HK-2 (cell line): ENCODE measurements at regions not wholly inside any gene's neighbourhood (a gene's known extent, or its start where the extent isn't known, plus 50 kb on each side); places are given as distances from the start of the nearest gene placed in this dataset.
"Not testable (repeated sequence)": the region's sequence is repeated elsewhere in the genome, so short reads cannot be mapped to it uniquely, and the experiment has no call there.

Source experiments
- DNase-seq: peaks from one replicate; pipeline ENCODE4 v3.0.0-alpha.2; 2018; ENCODE audit not compliant: unreplicated experiment

DNA sequence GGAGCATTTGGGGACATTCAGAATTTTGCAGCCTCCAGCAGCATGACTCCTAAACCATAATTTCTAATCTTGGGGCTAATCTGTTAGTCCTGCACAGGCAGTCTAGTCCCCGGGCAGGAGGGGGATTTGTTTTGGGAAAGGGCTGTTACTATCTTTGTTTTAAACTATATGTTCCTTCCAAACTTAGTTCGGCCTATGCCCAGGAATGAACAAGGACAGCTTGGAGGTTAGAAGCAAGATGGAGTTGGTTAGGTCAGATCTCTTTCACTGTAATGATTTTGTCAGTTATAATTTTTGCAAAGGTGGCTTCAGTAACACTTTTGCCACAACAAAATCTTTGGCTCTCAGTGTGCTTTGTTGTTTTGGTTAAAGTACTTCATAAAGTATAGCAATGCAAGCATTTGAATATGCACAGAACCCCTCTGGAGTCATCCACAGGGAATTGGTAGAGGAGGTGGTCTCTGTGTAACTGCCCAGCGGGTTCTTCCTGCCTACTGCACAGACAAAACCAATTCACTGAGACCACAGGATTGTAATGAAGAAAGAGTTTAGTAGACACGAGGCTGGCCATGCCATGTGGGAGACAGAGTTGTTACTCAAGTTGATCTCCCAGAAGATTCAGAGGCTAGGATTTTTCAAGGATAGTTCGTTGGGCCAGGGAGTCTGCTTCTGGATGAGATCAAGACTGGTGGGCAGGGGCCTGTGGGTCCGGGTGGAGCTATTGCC is 224.1 kb upstream of the MYLIP start:
- DNase-seq: no peak

DNA sequence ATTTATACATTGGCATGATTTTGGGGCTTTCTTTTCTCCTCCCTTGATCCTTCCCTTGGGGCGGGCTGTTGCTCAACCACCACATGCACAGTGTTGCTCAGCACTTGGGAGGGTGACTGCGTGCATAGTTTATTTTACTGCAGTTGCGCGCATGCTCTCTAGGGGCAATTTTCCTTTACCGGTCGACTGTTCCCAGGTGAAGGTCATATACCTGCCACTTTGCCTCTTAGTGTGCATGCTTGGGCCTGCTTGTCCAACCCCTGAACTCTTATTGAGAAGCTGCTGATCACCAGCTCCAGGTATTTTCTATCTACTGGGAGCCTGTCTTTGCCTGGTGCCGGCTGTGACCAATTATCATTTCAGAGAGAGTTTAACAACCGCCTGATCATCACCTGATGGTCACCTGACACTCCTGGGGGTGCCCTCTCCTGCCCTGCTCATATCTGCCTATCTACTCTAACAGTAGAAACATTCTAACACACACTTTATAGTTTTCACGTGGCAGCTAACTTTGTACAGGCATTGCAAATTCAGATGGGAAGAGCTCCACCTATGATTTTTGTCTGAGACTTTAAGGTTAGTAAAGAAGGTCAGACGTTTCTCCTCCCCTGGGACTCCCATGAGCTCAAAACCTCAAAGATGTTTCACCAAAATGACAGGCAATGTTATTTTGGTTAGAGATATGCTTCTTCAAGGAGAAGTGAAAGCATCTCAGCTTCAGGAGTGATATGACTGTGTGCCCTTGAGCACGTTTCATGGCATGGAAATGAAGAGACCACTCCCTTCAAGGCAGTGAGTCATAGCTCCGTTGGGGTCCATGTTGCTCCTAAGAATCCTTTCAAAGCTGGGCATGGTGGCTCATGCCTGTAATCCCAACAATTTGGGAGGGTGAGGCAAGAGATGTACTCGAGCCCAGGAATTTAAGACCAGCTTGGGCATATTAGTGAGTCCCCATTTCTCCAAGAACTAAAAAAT is 227.5 kb upstream of the MYLIP start:
- DNase-seq: no peak

DNA sequence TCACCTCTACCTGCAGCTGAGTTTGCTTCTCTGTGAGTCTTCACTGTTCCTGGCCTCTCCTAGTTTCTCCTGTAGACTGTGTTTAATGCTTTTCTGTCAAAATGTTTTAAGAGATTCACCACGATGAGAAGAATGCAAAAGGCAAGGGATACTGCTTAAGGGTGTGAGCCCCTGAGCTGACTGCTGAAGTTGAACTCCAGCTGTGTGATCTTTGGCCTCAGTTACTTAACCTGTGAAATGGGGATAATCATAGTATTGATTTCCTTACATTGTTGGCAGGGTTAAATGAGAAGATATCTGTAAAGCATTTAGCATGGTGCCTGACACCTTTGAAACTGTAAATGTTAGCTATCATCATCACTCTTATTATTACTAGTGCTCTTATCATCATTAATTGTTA is 230.2 kb upstream of the MYLIP start:
- no peak for DNase-seq

DNA sequence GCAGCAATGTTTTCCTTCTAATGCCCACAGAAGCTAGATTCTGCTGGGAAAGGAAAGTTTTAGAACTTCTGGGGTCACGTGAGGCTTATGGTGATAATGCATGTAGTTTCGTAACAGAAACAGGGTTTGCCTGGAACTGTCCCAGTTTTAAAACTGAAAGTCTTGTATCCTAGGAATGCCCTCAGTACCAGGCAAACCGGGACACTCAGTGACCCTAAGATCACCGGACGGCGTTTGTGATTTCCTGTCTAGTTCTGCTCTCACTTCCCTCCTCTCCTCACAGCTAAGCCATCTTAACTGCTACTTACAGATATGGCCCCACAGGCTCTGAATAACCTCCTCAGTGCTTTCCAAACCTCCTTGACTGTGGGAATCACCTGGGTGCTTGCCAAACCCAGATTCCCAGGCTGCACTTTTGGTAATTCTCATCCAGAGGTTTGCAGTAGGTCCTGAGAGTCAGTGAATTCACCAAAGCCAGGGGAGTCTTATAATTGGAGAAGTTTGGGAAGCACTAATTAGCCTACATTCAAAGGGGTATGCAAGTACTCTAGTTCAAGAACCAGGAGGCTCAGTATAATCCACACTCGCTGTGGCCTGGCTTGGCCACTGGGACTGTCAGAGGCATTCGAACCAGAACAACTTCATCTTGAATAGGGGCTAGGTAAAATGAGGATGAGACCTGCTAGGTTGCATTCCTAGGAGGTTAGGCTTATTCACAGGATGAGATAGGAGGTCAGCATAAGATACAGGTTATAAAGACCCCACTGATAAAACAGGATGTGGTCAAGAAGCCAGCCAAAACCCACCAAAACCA is 231.6 kb upstream of the MYLIP start:
- no peak for DNase-seq

DNA sequence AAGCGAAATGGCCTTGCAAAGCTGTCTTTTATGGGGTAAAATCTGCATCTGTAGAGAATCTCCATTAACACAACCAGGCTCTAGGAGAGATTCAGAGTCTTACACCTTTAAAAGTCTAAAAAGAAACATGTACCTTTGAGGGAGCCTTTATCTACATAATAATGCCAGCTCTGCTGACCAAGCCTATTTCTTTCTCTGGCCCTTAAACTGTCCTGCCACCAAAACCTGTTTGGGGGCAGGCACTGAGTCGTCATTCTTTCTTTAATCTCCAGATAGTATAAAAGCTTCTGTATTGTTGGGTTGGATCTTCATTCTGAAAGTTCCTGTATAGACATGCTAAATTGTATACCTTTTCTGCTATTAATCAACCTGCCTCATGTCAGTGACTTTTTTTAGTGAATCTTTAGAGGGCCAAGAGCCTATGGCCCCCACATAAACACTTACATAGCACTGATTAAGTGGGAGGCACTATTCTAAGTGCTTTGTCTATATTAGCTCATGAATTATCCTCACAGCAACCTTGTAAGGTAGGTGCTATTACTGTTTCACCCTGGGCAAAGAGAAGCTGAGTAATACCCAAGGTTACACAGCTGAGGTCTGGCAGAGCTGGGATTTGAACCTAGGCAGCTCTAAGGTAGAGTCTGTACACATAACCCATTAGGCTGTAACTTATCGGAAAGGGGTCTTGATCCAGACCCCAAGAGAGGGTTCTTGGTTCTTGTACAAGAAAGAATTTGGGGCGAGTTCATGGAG is 232.3 kb upstream of the DTNBP1 start:
- no peak for DNase-seq

DNA sequence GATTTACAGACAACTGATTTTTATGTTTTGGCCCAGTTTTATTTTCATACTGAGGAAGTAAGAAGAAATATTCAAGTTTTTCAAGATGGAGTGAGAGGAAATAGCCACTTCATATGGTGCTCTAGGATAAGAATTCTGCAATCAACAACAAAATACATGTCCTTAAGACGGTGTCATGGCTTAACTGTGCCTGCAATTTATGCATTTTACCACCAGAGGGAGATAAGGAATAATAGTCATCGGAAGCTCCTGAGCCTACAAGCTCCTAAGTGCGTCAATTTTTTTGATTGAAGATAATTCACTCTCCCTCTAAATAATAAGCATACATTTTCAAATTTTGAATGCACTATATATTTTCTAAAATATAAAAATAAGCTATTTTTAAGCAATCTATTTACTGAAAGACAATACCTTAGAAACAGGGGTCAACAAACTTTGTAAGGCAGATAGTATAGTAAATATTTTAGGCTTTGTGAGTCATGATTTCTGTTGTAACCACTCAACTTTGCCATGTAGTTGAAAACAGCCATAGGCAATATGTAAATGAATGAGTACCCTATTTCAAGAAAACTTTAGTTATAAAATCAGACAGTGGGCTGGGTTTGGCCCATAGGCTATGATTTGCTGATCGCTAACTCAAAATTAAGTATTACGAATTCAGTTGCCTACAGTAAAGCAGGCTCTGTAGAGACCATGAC is 230.9 kb upstream of the DTNBP1 start:
- no peak for DNase-seq

DNA sequence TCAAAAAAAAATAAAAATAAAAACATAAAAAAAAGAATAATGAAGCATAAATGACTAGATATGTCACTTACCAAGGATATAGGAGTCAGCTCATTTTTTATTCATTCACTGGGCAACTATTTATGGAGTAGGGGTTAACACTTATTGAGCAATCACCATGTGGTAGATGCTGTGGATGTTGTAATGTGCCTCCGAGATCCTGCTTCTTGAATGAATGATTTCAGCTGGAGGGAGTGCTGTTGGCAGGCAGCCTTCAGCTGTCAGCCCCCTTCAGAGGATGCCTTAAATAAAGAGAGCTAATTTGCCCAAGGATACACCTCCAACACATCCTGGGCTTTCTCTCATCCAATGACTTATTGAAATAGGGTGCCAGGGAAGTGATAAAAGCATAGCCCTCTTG is 229.5 kb upstream of the DTNBP1 start:
- DNase-seq: no peak

DNA sequence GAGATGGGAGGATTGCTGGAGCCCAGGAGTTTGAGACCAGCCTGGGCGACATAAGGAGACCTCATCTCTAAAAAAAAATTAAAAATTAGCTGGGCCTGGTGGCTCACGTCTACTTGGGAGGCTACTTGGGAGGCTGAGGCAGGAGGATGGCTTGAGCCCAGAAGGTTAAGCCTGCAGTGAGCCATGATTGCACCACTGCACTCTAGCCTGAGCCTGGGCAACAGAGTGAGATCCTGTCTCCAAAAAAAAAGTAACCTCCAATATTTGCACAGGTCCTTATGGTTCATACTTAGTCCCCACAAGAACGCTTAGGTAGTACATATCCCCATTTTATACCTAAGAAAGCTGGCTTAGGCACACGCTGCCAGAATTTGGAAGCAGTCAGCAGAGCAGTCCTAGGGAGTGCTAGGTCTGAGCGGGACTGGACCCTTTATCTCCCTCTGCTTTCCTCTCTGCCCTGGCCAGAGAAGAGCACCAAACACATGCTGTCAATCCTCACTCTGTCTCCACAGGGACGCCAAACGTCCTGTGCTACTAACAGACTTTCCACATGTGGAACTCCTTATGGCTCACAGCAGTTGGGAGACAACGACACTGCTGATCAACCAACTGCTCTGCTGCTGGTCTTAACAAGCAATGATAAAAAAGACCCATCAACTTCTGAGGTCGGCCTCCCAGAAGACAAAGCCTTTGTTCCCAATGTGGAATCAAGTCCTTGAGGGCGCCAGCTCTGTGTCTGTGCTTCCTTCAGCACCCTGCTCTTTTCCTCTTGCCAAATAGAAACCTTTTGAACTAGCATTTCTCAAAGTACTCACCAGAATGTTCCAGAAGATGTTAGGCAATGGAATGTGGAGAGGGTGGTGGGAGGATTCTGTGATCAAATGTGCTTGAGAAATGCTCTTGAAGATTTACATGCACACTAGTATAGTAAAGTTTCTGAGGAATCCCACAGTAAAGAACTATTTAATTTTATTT is 226.3 kb upstream of the DTNBP1 start:
- no peak for DNase-seq

DNA sequence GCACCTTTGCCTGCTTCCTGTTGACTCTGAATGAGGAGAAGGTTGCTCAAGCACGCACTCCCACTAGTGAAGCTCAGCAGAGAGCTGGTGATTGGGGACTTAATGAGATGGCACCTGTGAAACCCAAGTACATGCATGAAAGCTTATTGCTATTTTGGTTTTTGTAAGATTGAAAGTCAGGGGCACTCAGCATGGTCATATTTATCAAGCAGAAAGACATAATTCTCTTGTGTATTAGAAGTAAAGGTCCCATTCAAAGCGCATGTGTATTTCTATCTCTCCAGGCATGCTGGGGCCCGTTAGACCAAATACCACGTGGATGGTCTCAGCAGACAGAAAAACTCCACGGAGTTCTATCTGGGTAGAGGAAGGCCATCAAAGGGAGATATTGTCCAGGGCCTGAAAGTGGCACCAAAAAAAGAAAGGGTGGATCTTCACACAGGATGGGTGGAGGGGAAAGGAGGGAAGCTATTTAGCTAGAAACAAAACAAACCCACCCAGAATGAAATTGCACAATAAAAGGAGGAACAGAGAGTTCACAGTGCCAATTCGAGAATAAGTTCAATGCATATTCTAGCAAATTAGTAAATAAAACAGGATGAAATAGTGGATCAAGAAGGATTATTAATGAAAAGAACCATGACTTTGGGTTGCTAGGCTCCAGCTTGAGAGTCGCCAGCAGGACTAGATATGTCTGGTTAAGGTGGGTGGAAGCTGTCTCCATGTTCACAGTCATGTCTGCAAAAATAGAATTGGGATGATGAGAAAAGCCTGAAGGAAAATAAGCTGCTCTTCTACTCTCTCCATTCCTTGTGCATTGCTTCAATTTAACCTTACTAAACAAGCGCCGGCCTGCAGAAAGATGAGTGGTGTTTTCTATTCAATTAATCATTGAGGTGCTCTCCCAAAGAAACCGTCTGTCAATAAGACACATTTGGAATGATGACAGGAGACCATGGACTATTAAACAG is 224.9 kb upstream of the DTNBP1 start:
- no peak for DNase-seq

DNA sequence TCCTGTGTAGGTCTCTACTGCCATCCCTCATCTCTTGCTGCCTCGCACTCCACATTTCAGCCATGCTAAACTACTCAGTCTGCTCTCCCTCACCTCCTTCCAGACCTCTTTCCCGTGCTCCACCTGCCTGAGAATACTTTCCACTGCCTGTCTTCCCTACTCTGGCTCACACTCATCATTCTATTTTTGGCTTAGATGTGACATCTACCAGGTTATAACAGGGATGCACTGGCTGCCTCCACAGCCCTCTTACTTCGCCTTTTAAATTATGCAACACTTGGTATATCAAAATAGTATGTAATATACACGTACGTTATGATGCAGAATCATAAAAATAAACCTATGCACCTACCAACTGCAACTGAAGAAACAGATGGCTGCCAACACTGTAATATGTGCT is 222.8 kb upstream of the DTNBP1 start:
- no peak for DNase-seq

DNA sequence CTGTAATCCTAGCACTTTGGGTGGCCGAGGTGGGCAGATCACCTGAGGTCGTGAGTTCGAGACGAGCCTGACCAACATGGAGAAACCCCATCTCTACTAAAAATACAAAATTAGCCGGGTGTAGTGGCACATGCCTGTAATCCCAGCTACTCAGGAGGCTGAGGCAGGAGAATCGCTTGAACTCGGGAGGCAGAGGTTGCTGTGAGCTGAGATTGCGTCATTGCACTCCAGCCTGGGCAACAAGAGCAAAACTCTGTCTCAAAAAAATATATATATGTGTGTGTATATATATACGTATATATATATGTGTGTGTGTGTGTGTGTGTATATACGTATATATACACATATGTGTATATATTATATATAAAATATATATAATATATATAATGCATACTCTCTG is 220.8 kb upstream of the DTNBP1 start:
- DNase-seq: not testable (repeated sequence)

DNA sequence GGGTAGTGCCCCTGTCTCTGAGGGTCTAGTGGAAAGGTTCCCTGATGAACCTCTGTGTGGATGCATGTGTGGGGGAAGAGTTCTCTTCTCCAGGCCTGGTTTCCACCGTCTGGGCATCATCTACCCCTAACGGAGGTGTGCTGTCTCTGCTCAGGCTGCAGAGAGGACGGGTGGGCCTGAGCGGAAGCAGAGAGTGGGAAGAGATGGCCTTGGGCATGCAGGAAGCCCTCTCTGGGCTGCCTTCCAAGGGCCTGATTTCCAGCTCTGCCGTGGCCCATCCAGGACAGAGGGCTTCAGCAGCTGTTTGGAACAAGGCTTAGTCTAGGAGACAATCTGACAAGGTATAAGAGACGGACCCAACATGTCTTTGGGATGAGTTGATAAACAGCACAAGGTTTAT is 220.1 kb upstream of the DTNBP1 start:
- no peak for DNase-seq

DNA sequence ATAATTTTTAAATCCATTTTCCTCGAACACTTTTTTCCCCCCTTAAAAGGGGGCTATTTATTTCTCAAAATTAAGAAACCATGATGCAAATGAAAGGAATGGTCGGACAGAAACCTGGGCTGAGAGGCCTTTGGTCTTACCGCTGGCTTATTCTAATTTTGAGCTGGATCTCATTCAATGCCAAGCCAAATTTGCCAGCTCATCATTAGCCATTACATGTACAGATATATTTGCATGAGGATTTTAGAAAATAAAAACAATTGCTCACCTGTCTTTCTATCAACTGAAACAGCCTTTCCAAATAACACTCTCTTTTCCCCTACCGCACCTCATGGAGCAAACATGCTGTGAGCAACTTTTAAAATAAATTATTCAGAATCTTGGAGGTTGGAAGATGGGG is 219.5 kb upstream of the DTNBP1 start:
- no peak for DNase-seq

DNA sequence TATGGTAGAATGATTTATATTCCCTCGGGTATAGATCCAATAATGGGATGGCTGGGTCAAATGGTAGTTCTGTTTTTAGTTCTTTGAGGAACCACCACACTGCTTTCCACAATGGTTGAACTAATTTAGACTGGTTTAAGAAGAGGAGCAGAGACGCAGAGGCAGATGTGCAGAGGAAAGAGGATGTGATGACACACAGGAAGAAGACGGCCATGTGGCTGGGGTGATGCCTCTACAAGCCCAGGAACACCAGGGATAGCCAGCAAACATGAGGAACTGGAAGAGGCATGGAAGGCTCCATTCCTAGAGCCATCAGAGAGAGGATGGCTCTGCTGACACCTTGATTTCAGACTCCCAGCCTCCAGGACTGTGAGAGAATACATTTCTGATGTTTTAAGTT is 218.3 kb upstream of the DTNBP1 start:
- no peak for DNase-seq

DNA sequence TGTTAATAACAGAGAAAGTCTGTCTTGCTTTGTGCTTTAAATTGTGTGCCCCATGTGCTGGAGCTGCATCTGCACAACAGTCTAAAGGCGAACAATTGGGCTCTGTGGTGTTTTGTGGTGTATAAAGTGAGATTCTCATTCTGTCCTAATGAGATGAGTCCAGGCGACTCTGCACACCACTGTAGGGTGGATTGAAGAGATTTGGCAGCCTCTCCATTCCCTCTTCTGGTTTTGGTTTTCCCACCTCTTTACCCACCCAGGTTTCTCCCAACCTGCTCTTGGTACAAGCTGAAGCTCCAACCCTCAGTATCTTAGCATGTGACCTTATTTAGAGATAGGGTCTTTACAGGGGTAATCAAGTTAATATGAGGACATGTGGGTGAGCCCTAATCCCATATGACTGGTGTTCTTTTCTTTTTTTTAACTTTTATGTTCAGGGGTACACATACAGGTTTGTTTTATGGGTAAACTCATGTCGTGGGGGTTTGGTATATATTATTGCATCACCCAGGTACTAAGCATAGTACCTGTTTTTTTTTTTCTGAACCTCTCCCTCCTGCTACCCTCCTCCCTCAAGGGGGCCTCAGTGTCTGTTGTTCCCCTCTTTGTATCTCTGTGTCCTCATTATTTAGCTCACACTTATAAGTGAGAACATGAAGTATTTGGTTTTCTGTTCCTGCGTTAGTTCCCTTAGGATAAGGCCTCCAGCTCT is 217.6 kb upstream of the DTNBP1 start:
- no peak for DNase-seq

DNA sequence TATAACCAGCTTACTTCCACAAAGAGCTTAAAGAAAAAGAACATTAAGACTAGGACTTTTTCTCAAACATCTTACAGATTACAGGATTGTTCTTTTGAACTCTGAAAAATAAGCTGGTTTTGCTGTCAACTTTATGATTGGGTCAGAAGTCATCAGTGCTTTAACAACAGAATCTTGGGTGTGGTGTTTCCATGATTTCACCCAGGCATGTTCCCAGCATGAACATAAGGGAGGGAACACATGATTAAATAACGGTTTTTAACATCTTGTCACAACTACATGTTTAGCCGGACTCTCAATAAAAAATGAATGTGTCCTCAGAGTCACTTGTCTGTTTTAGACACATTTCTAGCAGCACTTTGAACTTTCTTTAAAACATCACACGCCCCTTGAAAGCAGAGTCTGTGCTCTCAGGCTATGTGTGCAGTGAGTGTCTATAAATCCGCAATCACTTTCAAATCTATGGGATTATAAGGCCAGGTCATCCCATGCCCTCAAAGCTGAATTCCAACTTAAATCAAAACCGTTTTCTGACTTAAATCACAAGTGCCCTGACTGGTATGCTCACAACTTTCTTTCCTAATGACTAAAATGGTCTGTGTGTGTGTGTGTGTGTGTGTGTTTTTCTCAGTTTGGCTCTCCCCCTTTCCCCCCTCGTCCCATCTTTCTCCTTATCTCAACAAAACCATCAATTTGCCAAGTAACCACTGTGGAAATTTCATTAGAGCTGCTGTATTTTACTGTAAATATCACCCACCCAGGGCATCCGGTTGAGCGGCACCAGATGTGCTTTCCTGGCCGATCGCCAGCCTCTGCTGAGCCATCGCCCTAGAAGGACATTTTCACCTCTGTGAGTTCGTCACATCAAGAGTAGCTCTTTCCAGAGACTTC is 216.8 kb upstream of the DTNBP1 start:
- DNase-seq: no peak

DNA sequence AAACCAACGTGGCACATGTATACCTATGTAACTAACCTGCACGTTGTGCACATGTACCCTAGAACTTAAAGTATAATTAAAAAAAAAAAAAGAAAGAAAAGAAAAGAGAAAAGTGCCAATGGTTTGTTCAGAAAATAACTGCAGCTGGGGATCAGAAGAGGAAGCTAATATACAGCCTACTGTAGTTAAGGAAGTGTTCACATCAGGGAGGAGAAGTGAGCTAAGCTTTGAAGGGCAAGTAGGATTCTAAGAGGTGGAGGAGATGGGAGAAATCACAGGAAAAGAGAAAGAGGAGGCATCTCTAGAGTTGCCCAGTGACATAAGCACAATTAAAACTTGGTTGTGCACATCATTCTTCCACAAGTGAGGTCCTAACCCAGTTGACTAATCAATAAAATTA is 214.4 kb upstream of the DTNBP1 start:
- DNase-seq: no peak
